C4-2B (cell line): ENCODE measurements at regions not wholly inside any gene's neighbourhood (a gene's known extent, or its start where the extent isn't known, plus 50 kb on each side); places are given as distances from the start of the nearest gene placed in this dataset.
"Not testable (repeated sequence)": the region's sequence is repeated elsewhere in the genome, so short reads cannot be mapped to it uniquely, and the experiment has no call there.

Source experiments
- CTCF ChIP-seq: fragments of 450-650 bp; conservative IDR thresholded peaks from 2 replicates; pipeline ENCODE4 v1.5.1; 2017; ENCODE audit warnings: mild to moderate bottlenecking
- ZFX ChIP-seq: fragments of 450-650 bp; IDR thresholded peaks from 2 replicates; pipeline ENCODE4 v1.6.1; 2017

DNA sequence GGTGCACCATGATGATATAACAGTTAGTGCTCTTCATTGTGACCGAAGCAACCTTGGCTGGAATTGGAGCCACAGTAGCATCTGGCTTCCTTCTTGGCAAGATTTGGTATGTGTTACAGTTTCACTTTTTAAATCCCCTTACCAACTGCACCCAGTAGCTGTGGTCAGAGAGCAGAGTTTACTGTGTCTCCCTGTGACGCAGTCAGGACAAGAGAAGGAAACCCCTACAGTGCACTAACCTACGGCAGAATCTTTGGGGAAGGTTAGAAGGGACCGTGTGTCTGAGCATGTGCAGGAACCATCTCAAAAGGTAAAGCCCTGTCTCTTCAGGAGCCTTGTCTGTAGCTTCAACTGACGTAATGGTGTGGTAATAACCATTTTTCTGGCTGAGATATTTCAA, 134.0 kb downstream of the FAM72B start:
- TF ChIP-seq CTCF, ZFX: not testable (repeated sequence)
